SJSA1 (cell line): ENCODE measurements at regions not wholly inside any gene's neighbourhood (a gene's known extent, or its start where the extent isn't known, plus 50 kb on each side); places are given as distances from the start of the nearest gene placed in this dataset.
"Not testable (repeated sequence)": the region's sequence is repeated elsewhere in the genome, so short reads cannot be mapped to it uniquely, and the experiment has no call there.

ENCODE experiments used
- DNase-seq, 2 experiments: peaks; one replicate each; pipeline ENCODE4 v3.0.0-alpha.2; 2015 to 2020; ENCODE audit warnings: low spot score in 2 of 2, low read depth in 1 of 2
- H3K27ac ChIP-seq: fragments of 250-450 bp; sonication (Bioruptor Pico); 2 replicates; pipeline ENCODE4 v1.5.1; 2020; ENCODE audit warnings: mild to moderate bottlenecking, moderate library complexity
- H3K27me3 ChIP-seq: fragments of 250-450 bp; sonication (Bioruptor Pico); replicated peaks from 2 replicates; pipeline ENCODE4 v1.5.1; 2020; ENCODE audit warnings: mild to moderate bottlenecking, moderate library complexity
- H3K36me3 ChIP-seq: fragments of 250-450 bp; sonication (Bioruptor Pico); 2 replicates; pipeline ENCODE4 v1.5.1; 2020; ENCODE audit warnings: mild to moderate bottlenecking
- H3K4me1 ChIP-seq: fragments of 250-450 bp; sonication (Bioruptor Pico); replicated peaks from 2 replicates; pipeline ENCODE4 v1.6.1; 2021; ENCODE audit warnings: mild to moderate bottlenecking
- H3K4me3 ChIP-seq: fragments of 250-450 bp; sonication (Bioruptor Pico); 2 replicates; pipeline ENCODE4 v1.5.1; 2020; ENCODE audit warnings: mild to moderate bottlenecking
- H3K9me3 ChIP-seq: fragments of 250-450 bp; sonication (Bioruptor Pico); replicated peaks from 2 replicates; pipeline ENCODE4 v1.5.1; 2020; ENCODE audit warnings: mild to moderate bottlenecking

- no peaks in the 10 kb centered on the region for H3K9me3 ChIP-seq
- DNase-seq, result no peak
- H3K36me3 ChIP-seq, result no peaks in the 10 kb centered on the region
- H3K4me1 ChIP-seq, result no peaks in the 10 kb centered on the region
- H3K4me3 ChIP-seq, result no peak overlapping the region
- H3K27me3 ChIP-seq, result no peaks in the 10 kb centered on the region
- no peak overlapping the region for H3K27ac ChIP-seq
Observed at GRCh38 chr2:146982393-146982846, 862.4 kb upstream of the ACVR2A start.

- H3K4me3 ChIP-seq, result no peak overlapping the region
- no peaks in the 10 kb centered on the region for H3K27me3 ChIP-seq
- no peak overlapping the region for H3K27ac ChIP-seq
- no peaks in the 10 kb centered on the region for H3K36me3 ChIP-seq
- H3K4me1 ChIP-seq, result no peaks in the 10 kb centered on the region
- H3K9me3 ChIP-seq, result no peaks in the 10 kb centered on the region
- no peak for DNase-seq
Observed at GRCh38 chr2:146981921-146982320, 862.9 kb upstream of the ACVR2A start.

- no peaks in the 10 kb centered on the region for H3K9me3 ChIP-seq
- no peaks in the 10 kb centered on the region for H3K27me3 ChIP-seq
- no peak overlapping the region for H3K27ac ChIP-seq
- no peaks in the 10 kb centered on the region for H3K36me3 ChIP-seq
- no peak overlapping the region for H3K4me3 ChIP-seq
- no peak for DNase-seq
- no peaks in the 10 kb centered on the region for H3K4me1 ChIP-seq
Observed at GRCh38 chr2:146979746-146980145, 865.1 kb upstream of the ACVR2A start.

GRCh38 chr2:146978577-146979555, 866.0 kb upstream of the ACVR2A start:
- H3K4me3 ChIP-seq, result no peak overlapping the region
- H3K36me3 ChIP-seq, result no peaks in the 10 kb centered on the region
- H3K4me1 ChIP-seq, result no peaks in the 10 kb centered on the region
- no peaks in the 10 kb centered on the region for H3K27me3 ChIP-seq
- DNase-seq, result no peak
- H3K9me3 ChIP-seq, result no peaks in the 10 kb centered on the region
- H3K27ac ChIP-seq, result no peak overlapping the region

DNA sequence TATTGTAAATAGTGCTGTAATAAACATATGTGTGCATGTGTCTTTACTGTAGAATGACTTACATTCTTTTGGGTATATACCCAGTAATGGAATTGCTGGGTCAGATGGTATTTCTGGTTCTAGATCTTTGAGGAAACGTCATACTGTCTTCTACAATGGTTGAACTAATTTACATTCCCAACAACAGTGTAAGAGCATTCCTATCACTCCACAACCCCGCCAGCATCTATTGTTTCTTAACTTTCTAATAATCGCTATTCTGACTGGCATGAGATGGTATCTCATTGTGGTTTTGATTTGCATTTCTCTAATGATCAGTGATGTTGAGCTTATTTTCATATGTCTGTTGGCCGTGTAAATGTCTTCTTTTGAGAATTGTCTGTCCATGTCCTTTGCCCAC, 873.8 kb upstream of the ACVR2A start:
- not testable (repeated sequence) for H3K9me3 ChIP-seq, DNase-seq, H3K27ac ChIP-seq, H3K4me3 ChIP-seq, H3K27me3 ChIP-seq, H3K4me1 ChIP-seq, H3K36me3 ChIP-seq

DNA sequence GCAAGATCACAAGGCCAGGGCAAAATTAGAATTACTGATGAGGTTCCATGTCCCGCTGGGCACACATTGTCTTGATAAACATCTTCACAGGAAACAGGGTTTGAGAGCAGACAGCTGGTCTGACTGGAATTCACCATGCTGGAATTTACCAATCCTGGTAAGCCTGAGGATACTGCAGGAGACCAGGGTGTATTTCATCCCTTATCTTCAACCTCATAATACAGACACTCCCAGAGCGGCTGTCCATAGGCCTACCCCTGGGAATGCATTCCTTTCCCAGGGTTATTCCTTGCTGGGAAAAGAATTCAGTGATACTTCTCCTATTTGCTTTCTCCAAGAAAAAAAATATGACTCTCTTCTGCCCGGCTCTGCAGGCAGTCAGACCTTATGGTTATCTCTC, 875.1 kb upstream of the ACVR2A start:
- H3K9me3 ChIP-seq, H3K36me3 ChIP-seq, H3K27ac ChIP-seq, DNase-seq, H3K4me1 ChIP-seq, H3K27me3 ChIP-seq, H3K4me3 ChIP-seq: not testable (repeated sequence)

DNA sequence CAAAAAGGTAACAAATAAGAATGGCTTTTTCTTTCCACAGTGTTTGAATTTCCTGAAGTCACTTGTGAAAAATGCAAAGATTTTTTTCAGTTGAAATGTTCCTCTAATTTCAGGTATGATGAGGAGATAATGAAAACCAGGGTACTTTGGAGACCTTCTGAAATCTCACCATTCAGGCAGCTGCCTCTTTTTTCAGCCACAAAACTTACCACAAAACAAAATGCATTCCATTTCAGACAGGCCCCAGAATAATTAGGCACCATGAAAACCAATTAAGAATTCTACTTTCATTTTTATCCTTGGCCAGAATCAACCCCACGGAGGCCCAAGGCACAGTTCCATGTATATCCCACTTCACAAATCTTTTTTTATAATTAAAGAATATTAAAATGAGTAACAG, 880.3 kb upstream of the ACVR2A start:
- Histone ChIP-seq H3K9me3 (0 out of 2 replicates have a peak, but pooled peaks cover 2% of the 10 kb centered on the region), H3K36me3 (no peaks in the 10 kb centered on the region), H3K27me3 (no peaks in the 10 kb centered on the region), H3K4me3 (no peak overlapping the region), H3K27ac (no peak overlapping the region), H3K4me1 (no peaks in the 10 kb centered on the region)
- DNase-seq, result no peak

- Histone ChIP-seq H3K4me3 (no peak overlapping the region), H3K36me3 (no peaks in the 10 kb centered on the region), H3K4me1 (no peaks in the 10 kb centered on the region), H3K9me3 (no peaks in the 10 kb centered on the region; the same call in 1 of the 2 replicates), H3K27me3 (no peaks in the 10 kb centered on the region), H3K27ac (no peak overlapping the region)
- DNase-seq, result no peak
Observed at GRCh38 chr2:146954544-146954943, 890.3 kb upstream of the ACVR2A start.

DNA sequence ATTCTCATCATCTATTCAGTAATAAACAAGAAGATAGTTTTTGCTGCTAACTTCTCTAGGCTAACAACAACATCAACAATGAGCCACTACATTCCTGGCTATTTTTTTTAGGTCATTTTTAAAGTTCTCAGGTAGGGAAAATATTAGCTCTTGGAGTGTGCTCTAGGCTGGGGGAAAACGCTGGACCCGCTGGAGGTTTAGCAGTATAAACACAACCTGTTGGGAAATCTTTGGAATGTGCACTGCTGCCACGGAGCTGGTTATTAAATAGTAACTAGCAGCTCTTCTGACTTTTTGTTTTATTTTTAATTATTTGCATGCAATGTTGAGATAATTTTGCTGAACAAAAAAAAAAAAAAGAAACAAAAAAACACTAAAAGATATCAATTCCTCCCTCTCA, 892.1 kb upstream of the ACVR2A start:
- no peak overlapping the region for H3K4me3 ChIP-seq

DNA sequence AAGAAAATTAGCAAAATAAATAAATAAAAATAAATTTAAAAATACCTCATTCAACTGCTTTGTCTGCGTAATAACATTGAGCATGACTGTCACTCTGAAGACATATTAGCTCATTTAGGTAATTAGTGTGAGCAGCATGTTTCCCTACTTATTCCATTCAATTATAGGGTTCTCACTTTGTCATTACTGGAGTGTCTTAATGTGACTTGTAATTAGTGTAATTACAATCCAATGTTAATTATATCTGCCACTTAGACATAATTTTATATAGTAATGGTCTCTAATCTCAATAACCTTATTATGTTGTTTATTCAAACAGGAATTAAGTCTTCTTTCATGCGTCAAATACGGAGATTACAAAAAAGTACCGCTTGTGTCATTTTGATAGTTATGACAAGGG, 893.9 kb upstream of the ACVR2A start:
- no peak overlapping the region for H3K27ac ChIP-seq
- no peaks in the 10 kb centered on the region; the same call in 1 of the 2 replicates for H3K9me3 ChIP-seq
- no peak overlapping the region for H3K4me3 ChIP-seq
- no peak for DNase-seq
- no peaks in the 10 kb centered on the region for H3K4me1 ChIP-seq
- H3K27me3 ChIP-seq, result no peaks in the 10 kb centered on the region
- H3K36me3 ChIP-seq, result no peaks in the 10 kb centered on the region

More for the DNA sequence above, 892.1 kb upstream of the ACVR2A start:
- DNase-seq, result no peak
- Histone ChIP-seq H3K9me3 (no peaks in the 10 kb centered on the region; the same call in 1 of the 2 replicates), H3K4me1 (no peaks in the 10 kb centered on the region), H3K27ac (no peak overlapping the region), H3K27me3 (no peaks in the 10 kb centered on the region), H3K36me3 (no peaks in the 10 kb centered on the region)

DNA sequence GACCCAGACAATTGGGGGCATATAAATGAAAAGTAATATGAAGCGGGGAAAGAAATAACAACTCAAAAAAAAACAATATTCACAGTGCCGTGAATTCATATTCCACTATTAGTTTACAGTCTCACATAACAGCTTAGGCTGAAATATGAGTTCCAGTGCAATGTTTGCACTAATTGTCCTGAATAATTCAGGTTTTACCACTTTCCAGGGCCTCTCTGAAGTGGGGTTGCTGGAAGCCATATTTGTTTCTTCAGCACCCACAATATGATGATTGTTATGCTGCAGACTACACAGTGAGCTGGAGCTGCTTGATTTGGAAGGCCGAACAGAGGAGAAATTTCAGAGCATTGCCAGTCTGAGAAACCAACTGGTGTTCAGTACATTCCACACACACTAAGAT, 894.5 kb upstream of the ACVR2A start:
- DNase-seq, result no peak
- Histone ChIP-seq H3K36me3 (no peaks in the 10 kb centered on the region), H3K9me3 (no peaks in the 10 kb centered on the region), H3K4me3 (no peak overlapping the region), H3K27ac (no peak overlapping the region), H3K4me1 (no peaks in the 10 kb centered on the region), H3K27me3 (no peaks in the 10 kb centered on the region)

DNA sequence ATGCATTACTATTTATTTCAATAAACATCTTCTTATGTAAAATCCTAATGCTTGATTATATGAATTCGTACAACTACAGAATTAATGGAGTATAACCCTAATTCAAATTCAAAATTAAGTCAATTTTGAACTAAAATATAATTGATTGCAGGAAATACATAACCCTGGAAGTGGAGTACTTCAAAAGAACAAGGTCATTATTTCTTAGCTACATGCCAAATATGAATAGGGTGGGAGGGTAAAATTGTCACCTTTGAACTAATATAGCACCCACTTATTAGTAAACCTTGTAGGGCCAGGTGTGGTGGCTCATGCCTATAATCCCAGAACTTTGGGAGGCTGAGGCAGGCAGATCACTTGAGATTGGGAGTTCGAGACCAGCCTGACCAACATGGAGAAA, 895.4 kb upstream of the ACVR2A start:
- DNase-seq, result no peak
- no peak overlapping the region for H3K27ac ChIP-seq
- H3K27me3 ChIP-seq, result no peaks in the 10 kb centered on the region
- H3K4me3 ChIP-seq, result no peak overlapping the region
- H3K36me3 ChIP-seq, result no peaks in the 10 kb centered on the region
- H3K4me1 ChIP-seq, result no peaks in the 10 kb centered on the region
- no peaks in the 10 kb centered on the region for H3K9me3 ChIP-seq

DNA sequence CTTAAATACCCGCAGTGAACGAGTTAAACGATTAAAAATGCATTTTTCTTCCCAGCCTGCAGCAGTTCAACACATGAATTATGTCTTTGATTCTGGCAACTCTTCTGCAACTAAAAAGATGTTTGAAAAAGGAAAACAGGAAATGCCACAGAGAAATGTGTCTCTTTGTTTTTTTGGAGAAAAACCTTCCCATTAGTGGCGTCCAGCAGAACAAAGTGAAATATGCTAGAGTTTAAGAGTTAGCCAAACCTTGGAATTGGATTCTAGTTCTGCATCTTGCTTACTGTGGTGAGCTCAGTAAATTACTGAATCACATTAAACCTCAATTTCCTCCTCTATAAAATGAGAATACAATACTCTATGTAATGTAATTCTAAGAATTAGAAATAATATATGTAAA, 900.2 kb upstream of the ACVR2A start:
- Histone ChIP-seq H3K4me3 (no peak overlapping the region), H3K27ac (no peak overlapping the region), H3K36me3 (no peaks in the 10 kb centered on the region), H3K4me1 (peaks cover 4% of the 10 kb centered on the region; the same call in 1 of the 2 replicates), H3K27me3 (no peaks in the 10 kb centered on the region), H3K9me3 (no peaks in the 10 kb centered on the region)
- no peak for DNase-seq

DNA sequence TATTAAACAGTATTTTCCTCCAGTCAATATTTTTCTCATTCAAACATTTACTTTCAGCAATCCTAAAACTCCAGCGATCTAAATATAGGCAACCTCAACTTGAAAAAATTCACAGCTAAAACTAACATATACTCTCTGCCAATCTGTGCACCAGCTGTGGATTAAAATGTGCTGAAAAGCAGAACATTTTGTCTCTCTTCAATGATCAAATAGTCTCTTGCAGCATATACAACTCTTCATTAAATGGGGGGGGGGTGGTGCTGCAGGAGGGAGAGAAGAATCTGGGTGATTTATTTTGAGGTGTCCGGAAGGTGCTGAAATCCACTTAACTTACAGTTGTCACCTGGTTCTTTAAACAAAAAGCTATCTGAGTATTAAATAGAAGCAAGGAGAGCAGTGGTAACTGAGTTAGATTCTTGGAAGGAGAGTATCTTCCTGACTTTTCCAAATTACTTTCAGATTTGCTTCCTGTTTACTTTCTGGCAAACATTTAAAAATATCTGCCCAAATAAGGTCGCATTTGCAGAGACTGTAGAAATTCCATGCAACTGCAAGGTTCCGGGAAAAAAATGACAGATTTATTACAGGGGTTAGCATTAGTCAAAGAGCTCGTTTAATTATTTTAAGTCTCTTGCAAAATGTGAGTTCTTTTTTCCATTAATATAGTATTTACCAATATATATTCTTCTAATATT, 904.7 kb upstream of the ACVR2A start:
- H3K4me3 ChIP-seq, result no peak overlapping the region
- H3K9me3 ChIP-seq, result no peaks in the 10 kb centered on the region
- DNase-seq, result no peak
- no peaks in the 10 kb centered on the region for H3K36me3 ChIP-seq
- no peak overlapping the region for H3K27ac ChIP-seq
- H3K27me3 ChIP-seq, result no peaks in the 10 kb centered on the region
- H3K4me1 ChIP-seq, result peaks cover 4% of the 10 kb centered on the region; the same call in 1 of the 2 replicates
